ENCODE measurements at regions not wholly inside any gene's neighbourhood (a gene's known extent, or its start where the extent isn't known, plus 50 kb on each side); places are given as distances from the start of the nearest gene placed in this dataset.
A peak's percentile ranks its signal among the peaks of the same experiment; 100 is the strongest.
"Not testable (repeated sequence)": the region's sequence is repeated elsewhere in the genome, so short reads cannot be mapped to it uniquely, and the experiment has no call there.

DNA sequence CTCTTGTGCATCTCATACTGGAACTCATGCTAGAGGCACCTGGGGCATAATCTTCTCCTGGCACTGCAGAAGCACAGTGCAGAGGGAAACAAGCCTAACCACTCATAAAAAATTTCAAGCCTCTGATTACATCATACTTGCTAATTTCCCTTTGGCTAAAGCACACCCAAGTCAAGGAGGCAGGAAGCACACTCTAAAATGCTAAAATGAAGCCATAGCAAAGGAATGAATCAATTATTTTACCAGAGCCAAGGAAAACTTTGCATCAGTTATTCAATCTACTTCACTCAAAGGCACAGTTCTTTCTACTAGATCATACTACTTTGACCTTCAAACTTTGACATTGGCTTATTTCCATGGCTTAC, 79.6 kb upstream of the SPOPL start:
- DNase-seq (ENCODE audit: low read depth, low spot score) = peak; percentile 59
- TF ChIP-seq, protein P1, sequence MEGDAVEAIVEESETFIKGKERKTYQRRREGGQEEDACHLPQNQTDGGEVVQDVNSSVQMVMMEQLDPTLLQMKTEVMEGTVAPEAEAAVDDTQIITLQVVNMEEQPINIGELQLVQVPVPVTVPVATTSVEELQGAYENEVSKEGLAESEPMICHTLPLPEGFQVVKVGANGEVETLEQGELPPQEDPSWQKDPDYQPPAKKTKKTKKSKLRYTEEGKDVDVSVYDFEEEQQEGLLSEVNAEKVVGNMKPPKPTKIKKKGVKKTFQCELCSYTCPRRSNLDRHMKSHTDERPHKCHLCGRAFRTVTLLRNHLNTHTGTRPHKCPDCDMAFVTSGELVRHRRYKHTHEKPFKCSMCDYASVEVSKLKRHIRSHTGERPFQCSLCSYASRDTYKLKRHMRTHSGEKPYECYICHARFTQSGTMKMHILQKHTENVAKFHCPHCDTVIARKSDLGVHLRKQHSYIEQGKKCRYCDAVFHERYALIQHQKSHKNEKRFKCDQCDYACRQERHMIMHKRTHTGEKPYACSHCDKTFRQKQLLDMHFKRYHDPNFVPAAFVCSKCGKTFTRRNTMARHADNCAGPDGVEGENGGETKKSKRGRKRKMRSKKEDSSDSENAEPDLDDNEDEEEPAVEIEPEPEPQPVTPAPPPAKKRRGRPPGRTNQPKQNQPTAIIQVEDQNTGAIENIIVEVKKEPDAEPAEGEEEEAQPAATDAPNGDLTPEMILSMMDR (IDR thresholded peaks at IDR 0.05; ENCODE audit: insufficient read depth, low read length, missing control alignments) = no peak
- ChIA-PET POLR2A (interaction anchor here (1.0 kb wide), 1 partner anchor 10 kb away, joined by 3 read pairs; no protein-coding TSS in a partner anchor), CTCF (interaction anchor here (0.7 kb wide), 1 partner anchor 48 kb away, joined by 3 read pairs; no protein-coding TSS in a partner anchor)
- no peak overlapping the region for H3K4me3 ChIP-seq (ENCODE audit: low read depth, low read length)

DNA sequence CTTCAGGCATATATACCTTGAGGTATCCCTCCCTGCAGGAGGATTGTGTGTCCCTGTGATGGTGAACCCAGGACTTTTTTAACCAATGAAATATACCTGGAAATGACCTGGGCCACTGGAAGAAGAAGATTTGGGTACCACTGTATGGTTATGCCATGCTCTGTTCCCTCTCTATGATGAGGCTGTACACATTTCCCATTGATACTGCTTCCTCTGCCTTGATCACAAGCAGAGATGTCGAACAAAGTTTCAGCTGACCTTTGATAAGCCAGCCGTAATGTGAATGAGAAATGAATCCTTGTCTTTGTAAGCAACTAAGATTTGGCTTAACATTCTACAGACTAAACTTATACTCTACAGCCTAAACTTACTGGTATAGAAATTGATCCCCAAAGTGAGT, 78.4 kb upstream of the SPOPL start:
- H3K4me3 ChIP-seq (ENCODE audit: low read depth, low read length) = no peak overlapping the region
- ChIA-PET POLR2A (no interaction called here), CTCF (no interaction called here)
- no peak for DNase-seq (ENCODE audit: low read depth, low spot score)
- TF ChIP-seq, protein P1 (IDR thresholded peaks at IDR 0.05; ENCODE audit: insufficient read depth, low read length, missing control alignments) = no peak

- no peak for DNase-seq (ENCODE audit: low read depth, low spot score)
- H3K4me3 ChIP-seq (ENCODE audit: low read depth, low read length) = no peak overlapping the region
- POLR2A ChIA-PET = no interaction called here
- CTCF ChIA-PET = no interaction called here
- TF ChIP-seq, protein P1 (IDR thresholded peaks at IDR 0.05; ENCODE audit: insufficient read depth, low read length, missing control alignments) = no peak
Measured at GRCh38 chr2:138423745-138424144, 77.8 kb upstream of the SPOPL start.

DNA sequence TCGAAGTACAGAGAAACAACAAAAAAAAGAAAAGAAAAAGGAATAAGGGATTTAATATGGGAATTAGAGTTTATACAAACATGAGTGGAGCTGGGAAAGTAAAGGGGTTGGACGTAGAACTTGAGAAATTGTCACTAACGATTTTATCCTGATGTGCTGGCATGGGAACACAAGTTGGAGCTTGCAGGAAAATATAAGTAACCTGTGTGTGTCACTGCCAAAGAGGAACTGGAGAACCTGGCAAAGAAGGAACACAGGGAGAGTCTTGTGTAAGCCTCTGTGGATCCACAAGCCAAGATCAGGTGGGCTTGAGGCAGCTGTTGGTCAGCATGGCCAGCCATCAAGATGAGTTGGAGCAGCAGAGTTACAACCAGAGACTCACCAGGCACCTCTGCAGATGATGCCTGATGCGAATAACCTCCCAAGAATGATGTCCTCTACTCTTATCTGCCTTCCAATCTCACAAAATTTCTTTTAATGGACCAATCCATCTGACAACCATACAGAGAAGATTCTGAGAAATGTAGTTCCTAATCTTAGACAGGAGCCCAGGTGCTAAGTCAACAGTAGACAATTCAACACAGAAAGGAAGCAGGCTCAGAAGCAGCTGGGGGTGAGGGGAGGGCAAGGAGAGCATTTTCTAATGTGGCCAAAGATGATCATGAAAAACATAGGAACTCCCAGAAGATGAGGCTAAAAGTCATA, 77.0 kb upstream of the SPOPL start:
- CTCF ChIA-PET = no interaction called here
- POLR2A ChIA-PET = no interaction called here

GRCh38 chr2:138426116-138426515, 75.5 kb upstream of the SPOPL start:
- POLR2A ChIA-PET; H3K4me3 ChIP-seq (ENCODE audit: low read depth, low read length); CTCF ChIA-PET; DNase-seq (ENCODE audit: low read depth, low spot score): not testable (repeated sequence)

More for the DNA sequence above, 77.0 kb upstream of the SPOPL start:
- TF ChIP-seq, protein P1 (IDR thresholded peaks at IDR 0.05; ENCODE audit: insufficient read depth, low read length, missing control alignments) = no peak
- DNase-seq (ENCODE audit: low read depth, low spot score) = no peak
- H3K4me3 ChIP-seq (ENCODE audit: low read depth, low read length) = no peak overlapping the region

GRCh38 chr2:138428710-138429440, 72.7 kb upstream of the SPOPL start:
- ChIA-PET POLR2A (no interaction called here), CTCF (no interaction called here)
- no peak for DNase-seq (ENCODE audit: low read depth, low spot score)
- no peak overlapping the region for H3K4me3 ChIP-seq (ENCODE audit: low read depth, low read length)
- TF ChIP-seq, protein P1 (IDR thresholded peaks at IDR 0.05; ENCODE audit: insufficient read depth, low read length, missing control alignments) = no peak
